HCT116 (cell line): ENCODE measurements at regions not wholly inside any gene's neighbourhood (a gene's known extent, or its start where the extent isn't known, plus 50 kb on each side); places are given as distances from the start of the nearest gene placed in this dataset.

Experiments used
- ATAC-seq: fragments of 200-7000 bp; cut with Tn5 transposase; 2 replicates; pipeline ENCODE4 v1.9.1; 2020; ENCODE audit warnings: mild to moderate bottlenecking, moderate library complexity
- BruUV-seq: library from RNA; stranded (reverse); fragments of 400-500 nt; replicated peaks from 2 replicates; lab custom pipeline; 2021; lab: Mats Ljungman, UMichigan
- CTCF ChIA-PET: fragments of 300-600 bp; sonication (Branson Sonifier 250); formaldehyde crosslinking; loops from one replicate; lab custom pipeline; 2021; ENCODE audit warnings: antibody characterized with exemption; lab: Charles Lee
- POLR2A ChIA-PET: fragments of 300-600, 350-600 bp; sonication (Branson Sonifier 250); formaldehyde crosslinking; loops from one replicate; lab custom pipeline; 2021; ENCODE audit warnings: antibody characterized with exemption; lab: Charles Lee
- RAD21 ChIA-PET, 2 experiments: fragments of 300-600 bp; sonication (Branson Sonifier 250); formaldehyde crosslinking; loops; one replicate each; lab custom pipeline; 2023; ENCODE audit warnings: low total read pairs in 2 of 2; ENCODE audit not compliant: uncharacterized antibody in 2 of 2, unreplicated experiment in 2 of 2, low non-redundant PET in 1 of 2; lab: Charles Lee
- DNase-seq: peaks from one replicate; pipeline ENCODE4 v3.0.0-alpha.2; 2010; ENCODE audit warnings: low read depth, low spot score
- H2AFZ ChIP-seq: fragments of 200-600 bp; shearing (Covaris generic), sonication (generic); 2 replicates; pipeline ENCODE4 v1.6.1; 2017; ENCODE audit warnings: low read depth, mixed run types, mixed read lengths, antibody characterized with exemption, low read length; ENCODE audit not compliant: poor library complexity, severe bottlenecking
- H3K27ac ChIP-seq: 2 replicates; pipeline ENCODE4 v1.5.1; 2012; ENCODE audit warnings: low read depth, low read length
- H3K27me3 ChIP-seq: fragments of 200-600 bp; sonication (generic); 2 replicates; pipeline ENCODE4 v1.6.1; 2016; ENCODE audit warnings: mixed run types, low read length, mixed read lengths; ENCODE audit not compliant: insufficient read depth
- H3K36me3 ChIP-seq, 2 experiments: fragments of 200-500 bp in 1 of 2; fragments of 200-600 bp in 1 of 2; sonication (Bioruptor generic) in 1 of 2; sonication (generic) in 1 of 2; 2 replicates each; pipeline versions ENCODE4 v1.5.1 to v1.6.1; 2014 to 2016; ENCODE audit warnings: low read length in 2 of 2, inconsistent platforms in 1 of 2, mixed read lengths in 1 of 2, mixed run types in 1 of 2; ENCODE audit not compliant: insufficient read depth in 2 of 2, control insufficient read depth in 1 of 2
- H3K4me1 ChIP-seq, 2 experiments: fragments of 200-600 bp in 1 of 2; sonication (generic) in 1 of 2; 2 replicates each; pipeline versions ENCODE4 v1.5.1 to v1.6.1; 2012 to 2017; ENCODE audit warnings: low read length in 2 of 2, inconsistent platforms in 1 of 2, mild to moderate bottlenecking in 1 of 2, mixed read lengths in 1 of 2, mixed run types in 1 of 2, moderate library complexity in 1 of 2; ENCODE audit not compliant: insufficient read depth in 2 of 2, control insufficient read depth in 1 of 2
- H3K4me2 ChIP-seq: fragments of 200-600 bp; sonication (generic); 2 replicates; pipeline ENCODE4 v1.6.1; 2017; ENCODE audit warnings: mixed run types, low read length, mixed read lengths
- H3K4me3 ChIP-seq, 2 experiments: fragments of 200-600 bp in 1 of 2; sonication (generic) in 1 of 2; replicated peaks in 1 of 2; 2 replicates each; pipeline ENCODE4 v1.5.1; 2011 to 2016; ENCODE audit warnings: low read length in 2 of 2, control low read depth in 1 of 2, low read depth in 1 of 2, mild to moderate bottlenecking in 1 of 2, mixed read lengths in 1 of 2, mixed run types in 1 of 2
- H3K79me2 ChIP-seq: fragments of 200-600 bp; sonication (generic); 2 replicates; pipeline ENCODE4 v1.6.1; 2017; ENCODE audit warnings: mild to moderate bottlenecking, mixed run types, low read length, moderate library complexity, mixed read lengths; ENCODE audit not compliant: insufficient read depth
- H3K9ac ChIP-seq: fragments of 200-600 bp; sonication (generic); 2 replicates; pipeline ENCODE4 v1.6.1; 2016; ENCODE audit warnings: low read length, mixed read lengths
- H3K9me2 ChIP-seq: fragments of 200-600 bp; sonication (generic), shearing (Covaris generic); 2 replicates; pipeline ENCODE4 v1.6.1; 2017; ENCODE audit warnings: mixed run types, mild to moderate bottlenecking, moderate library complexity; ENCODE audit not compliant: insufficient read depth
- H3K9me3 ChIP-seq, 2 experiments: fragments of 200-500 bp in 1 of 2; fragments of 200-600 bp in 1 of 2; sonication (Bioruptor generic) in 1 of 2; sonication (generic) in 1 of 2; 2 replicates each; pipeline ENCODE4 v1.6.1; 2014 to 2017; ENCODE audit warnings: low read length in 2 of 2, mixed read lengths in 2 of 2, inconsistent platforms in 1 of 2, low read depth in 1 of 2, mild to moderate bottlenecking in 1 of 2, mixed run types in 1 of 2, moderate library complexity in 1 of 2; ENCODE audit not compliant: control insufficient read depth in 1 of 2, insufficient read depth in 1 of 2
- H4K20me1 ChIP-seq: fragments of 200-600 bp; sonication (generic), shearing (Covaris generic); 2 replicates; pipeline ENCODE4 v1.6.1; 2017; ENCODE audit warnings: mixed run types, mild to moderate bottlenecking, moderate library complexity; ENCODE audit not compliant: insufficient read depth
- CTCF ChIP-seq, 3 experiments: fragments of 200-600 bp in 1 of 3; sonication (generic) in 1 of 3; IDR thresholded peaks in 2 of 3; conservative IDR thresholded peaks in 1 of 3; 2 replicates each; pipeline ENCODE4 v1.5.1; 2012 to 2017; ENCODE audit warnings: low read depth in 2 of 3, low read length in 2 of 3, antibody characterized with exemption in 1 of 3, borderline replicate concordance in 1 of 3, control low read depth in 1 of 3, mild to moderate bottlenecking in 1 of 3, mixed read lengths in 1 of 3, mixed run types in 1 of 3, moderate library complexity in 1 of 3; ENCODE audit not compliant: insufficient read depth in 1 of 3
- EZH2 ChIP-seq: fragments of 200-600 bp; sonication (generic); IDR thresholded peaks from 2 replicates; pipeline ENCODE4 v1.6.1; 2017; ENCODE audit warnings: antibody characterized with exemption, mixed run types
- JUND ChIP-seq: IDR thresholded peaks from 2 replicates; pipeline ENCODE4 v1.6.1; 2012
- RAD21 ChIP-seq: IDR thresholded peaks from 2 replicates; pipeline ENCODE4 v1.6.1; 2012; ENCODE audit warnings: low read depth, mild to moderate bottlenecking
- ZFX ChIP-seq: fragments of 450-650 bp; IDR thresholded peaks from 2 replicates; pipeline ENCODE4 v1.6.1; 2017
- intact Hi-C: fragments of 100-400 bp; cut with micrococcal nuclease; formaldehyde crosslinking; loops from 2 replicates; pipeline ENCODE4 v1.10.0; 2022

- no peaks in the 10 kb centered on the region for H3K36me3 ChIP-seq
- no peaks in the 10 kb centered on the region for H3K9me2 ChIP-seq
- H3K4me2 ChIP-seq = no peak overlapping the region
- BruUV-seq = no TSS peak
- peaks cover 51% of the 10 kb centered on the region for H3K27me3 ChIP-seq
- no peak overlapping the region for H2AFZ ChIP-seq
- H3K79me2 ChIP-seq = no peaks in the 10 kb centered on the region
- no peak overlapping the region for H3K4me3 ChIP-seq
- POLR2A ChIA-PET = no interaction called here
- H4K20me1 ChIP-seq = no peaks in the 10 kb centered on the region
- no peaks in the 10 kb centered on the region for H3K4me1 ChIP-seq
- no peak for DNase-seq
- TF ChIP-seq JUND = no peak
- TF ChIP-seq RAD21 = 0 out of 2 replicates have a peak, but pooled peaks have one; percentile 10
- TF ChIP-seq CTCF (IDR thresholded peaks at IDR 0.05 in 2 of 3, conservative IDR thresholded peaks at IDR 0.05 in 1 of 3; ENCODE audit: borderline replicate concordance in 1 of 3, insufficient read depth in 1 of 3, low read depth in 2 of 3, low read length in 2 of 3) = peak in 2 of 3 experiments; percentile 51; a peak in 4 of 6 replicates
- TF ChIP-seq, all 23 proteins: peak for 2
- RAD21 ChIA-PET = no interaction called here
- intact Hi-C loops = no loop called here
- CTCF ChIA-PET = no interaction called here
- H3K27ac ChIP-seq = no peak overlapping the region
- no peak overlapping the region for H3K9ac ChIP-seq
- H3K9me3 ChIP-seq = no peaks in the 10 kb centered on the region
- peak; percentile 76 for ATAC-seq
These were observed 105.1 kb downstream of the RDH14 start for GRCh38 chr2:18455236-18455862.

- TF ChIP-seq ZFX = no peak
- TF ChIP-seq EZH2 = no peak
- no peak for TF ChIP-seq RAD21
- TF ChIP-seq, all 23 proteins: peak for 0
- ChIA-PET RAD21 (no interaction called here), POLR2A (no interaction called here), CTCF (no interaction called here)
- intact Hi-C loops = no loop called here
- Histone ChIP-seq H3K9me2 (no peaks in the 10 kb centered on the region), H3K36me3 (no peaks in the 10 kb centered on the region), H3K79me2 (no peaks in the 10 kb centered on the region), H2AFZ (no peak overlapping the region), H3K9ac (no peak overlapping the region), H3K4me3 (no peak overlapping the region), H3K27me3 (peaks cover 51% of the 10 kb centered on the region), H3K27ac (no peak overlapping the region), H3K4me1 (no peaks in the 10 kb centered on the region), H4K20me1 (no peaks in the 10 kb centered on the region), H3K4me2 (no peak overlapping the region), H3K9me3 (no peaks in the 10 kb centered on the region)
- ATAC-seq = no peak
- no TSS peak for BruUV-seq
- DNase-seq = no peak
These were observed 105.7 kb downstream of the RDH14 start for GRCh38 chr2:18454692-18455235.
